Activated CD8-positive, alpha-beta T cell treated with anti-CD3 and anti-CD28 coated beads for 36 hours (primary cell): ENCODE measurements at regions not wholly inside any gene's neighbourhood (a gene's known extent, or its start where the extent isn't known, plus 50 kb on each side); places are given as distances from the start of the nearest gene placed in this dataset.

Source experiments
- ATAC-seq: fragments of 200-7000 bp; cut with Tn5 transposase; one replicate; pipeline ENCODE4 v1.10.0; 2021; ENCODE audit warnings: mild to moderate bottlenecking, moderate library complexity
- CTCF ChIA-PET: fragments of 350-600 bp; sonication (Branson Sonifier 250); formaldehyde crosslinking; loops from one replicate; lab custom pipeline; 2021; ENCODE audit warnings: antibody characterized with exemption; lab: Charles Lee
- POLR2A ChIA-PET: fragments of 350-600 bp; sonication (Branson Sonifier 250); formaldehyde crosslinking; loops from one replicate; lab custom pipeline; 2021; ENCODE audit warnings: antibody characterized with exemption; lab: Charles Lee
- DNase-seq: peaks from one replicate; pipeline ENCODE4 v3.0.0-alpha.2; 2020
- H3K27ac Mint-ChIP-seq: one replicate; pipeline ENCODE4 v1.8.0; 2021; ENCODE audit warnings: mild to moderate bottlenecking, mixed read lengths
- H3K27me3 Mint-ChIP-seq: one replicate; pipeline ENCODE4 v1.8.0; 2021; ENCODE audit warnings: mixed read lengths
- H3K36me3 Mint-ChIP-seq: one replicate; pipeline ENCODE4 v1.8.0; 2021; ENCODE audit warnings: low read depth, mixed read lengths
- H3K4me1 Mint-ChIP-seq: one replicate; pipeline ENCODE4 v1.8.0; 2021; ENCODE audit warnings: low read depth, mixed read lengths
- H3K4me3 Mint-ChIP-seq: one replicate; pipeline ENCODE4 v1.8.0; 2021; ENCODE audit warnings: mild to moderate bottlenecking, moderate library complexity, mixed read lengths
- H3K9me3 Mint-ChIP-seq: one replicate; pipeline ENCODE4 v1.8.0; 2021; ENCODE audit warnings: mixed read lengths
- CTCF ChIP-seq: fragments of 200-600 bp; IDR thresholded peaks from one replicate; pipeline ENCODE4 v1.8.0; 2022; ENCODE audit warnings: antibody characterized with exemption, mild to moderate bottlenecking
- intact Hi-C: fragments of 100-400 bp; cut with micrococcal nuclease; formaldehyde crosslinking; loops from one replicate; pipeline ENCODE4 v1.10.0; 2022

- ATAC-seq = no peak
- intact Hi-C loops = no loop called here
- Mint-ChIP-seq H3K27me3 (peaks cover 19% of the 10 kb centered on the region), H3K27ac (no peak overlapping the region), H3K4me1 (no peaks in the 10 kb centered on the region), H3K9me3 (no peaks in the 10 kb centered on the region), H3K4me3 (no peak overlapping the region), H3K36me3 (no peaks in the 10 kb centered on the region)
- POLR2A ChIA-PET = interaction anchor here (0.5 kb wide), 1 partner anchor 917 kb away, joined by 4 read pairs; no protein-coding TSS in a partner anchor
- CTCF ChIA-PET = no interaction called here
- DNase-seq = no peak
- no peak for TF ChIP-seq CTCF
Measured at GRCh38 chr16:87068762-87069150, 248.4 kb downstream of the C16orf95 start.

GRCh38 chr16:87070657-87071056, 246.5 kb downstream of the C16orf95 start:
- no peak for TF ChIP-seq CTCF
- Mint-ChIP-seq H3K4me3 (no peak overlapping the region), H3K36me3 (no peaks in the 10 kb centered on the region), H3K9me3 (no peaks in the 10 kb centered on the region), H3K27ac (no peak overlapping the region), H3K4me1 (no peaks in the 10 kb centered on the region), H3K27me3 (peaks cover 10% of the 10 kb centered on the region)
- no peak for ATAC-seq
- ChIA-PET POLR2A (no interaction called here), CTCF (interaction anchor here (2.4 kb wide), 1 partner anchor 8 kb away, joined by 13 read pairs; no protein-coding TSS in a partner anchor)
- DNase-seq = no peak
- intact Hi-C loops = no loop called here

- H3K36me3 Mint-ChIP-seq = no peaks in the 10 kb centered on the region
- peaks cover 7% of the 10 kb centered on the region for H3K27me3 Mint-ChIP-seq
- CTCF ChIA-PET = interaction anchor here (0.7 to 2.4 kb wide), 3 partner anchors 9 to 508 kb away, joined by 3 to 13 read pairs (median 3); no protein-coding TSS in a partner anchor
- no peaks in the 10 kb centered on the region for H3K9me3 Mint-ChIP-seq
- H3K4me3 Mint-ChIP-seq = no peak overlapping the region
- no peak overlapping the region for H3K27ac Mint-ChIP-seq
- POLR2A ChIA-PET = no interaction called here
- ATAC-seq (no peak), DNase-seq (no peak)
- intact Hi-C loops = no loop called here
- no peak for TF ChIP-seq CTCF
- H3K4me1 Mint-ChIP-seq = no peaks in the 10 kb centered on the region
Measured at GRCh38 chr16:87072101-87072500, 245.1 kb downstream of the C16orf95 start.

GRCh38 chr16:87074641-87075318, 242.4 kb downstream of the C16orf95 start:
- no peak for TF ChIP-seq CTCF
- no peaks in the 10 kb centered on the region for H3K4me1 Mint-ChIP-seq
- intact Hi-C loops = no loop called here

GRCh38 chr16:87075319-87075860, 241.8 kb downstream of the C16orf95 start:
- Mint-ChIP-seq H3K4me3 (no peak overlapping the region), H3K9me3 (peaks cover 9% of the 10 kb centered on the region), H3K27ac (no peak overlapping the region), H3K4me1 (no peaks in the 10 kb centered on the region), H3K27me3 (peaks cover 4% of the 10 kb centered on the region), H3K36me3 (no peaks in the 10 kb centered on the region)
- ATAC-seq (no peak), DNase-seq (no peak)
- CTCF ChIA-PET = interaction anchor here (1.1 kb wide), 1 partner anchor 12 kb away, joined by 5 read pairs; no protein-coding TSS in a partner anchor
- intact Hi-C loops = no loop called here
- no peak for TF ChIP-seq CTCF
- POLR2A ChIA-PET = no interaction called here

More at GRCh38 chr16:87074641-87075318, 242.4 kb downstream of the C16orf95 start:
- no peak for ATAC-seq
- no peak overlapping the region for H3K27ac Mint-ChIP-seq
- H3K36me3 Mint-ChIP-seq = no peaks in the 10 kb centered on the region
- peaks cover 6% of the 10 kb centered on the region for H3K9me3 Mint-ChIP-seq
- ChIA-PET CTCF (interaction anchor here (0.9 kb wide), 1 partner anchor 12 kb away, joined by 3 read pairs; no protein-coding TSS in a partner anchor), POLR2A (no interaction called here)
- H3K4me3 Mint-ChIP-seq = no peak overlapping the region
- H3K27me3 Mint-ChIP-seq = peaks cover 6% of the 10 kb centered on the region
- no peak for DNase-seq
